ENCODE measurements at regions not wholly inside any gene's neighbourhood (a gene's known extent, or its start where the extent isn't known, plus 50 kb on each side); places are given as distances from the start of the nearest gene placed in this dataset.
A peak's percentile ranks its signal among the peaks of the same experiment; 100 is the strongest.

GRCh38 chr14:38774162-38774561 is 328.9 kb downstream of the SEC23A start:
- DNase-seq (ENCODE audit: low read depth, low spot score): no peak

GRCh38 chr14:38770251-38770650 is 332.8 kb downstream of the SEC23A start:
- no peak for DNase-seq (ENCODE audit: low read depth, low spot score)

- DNase-seq (ENCODE audit: low read depth, low spot score): no peak
These were observed 340.2 kb downstream of the SEC23A start for GRCh38 chr14:38762845-38763244.

GRCh38 chr14:38762426-38762825 is 340.6 kb downstream of the SEC23A start:
- DNase-seq (ENCODE audit: low read depth, low spot score): no peak

- no peak for DNase-seq (ENCODE audit: low read depth, low spot score)
These were observed 342.0 kb downstream of the SEC23A start for GRCh38 chr14:38761033-38761432.

GRCh38 chr14:38758661-38759060 is 344.4 kb downstream of the SEC23A start:
- no peak for DNase-seq (ENCODE audit: low read depth, low spot score)

- DNase-seq (ENCODE audit: low read depth, low spot score): no peak
These were observed 348.0 kb downstream of the SEC23A start for GRCh38 chr14:38755036-38755435.

- DNase-seq (ENCODE audit: low read depth, low spot score): no peak
These were observed 350.3 kb downstream of the SEC23A start for GRCh38 chr14:38752750-38753149.

- no peak for DNase-seq (ENCODE audit: low read depth, low spot score)
These were observed 350.7 kb downstream of the SEC23A start for GRCh38 chr14:38752341-38752740.

- DNase-seq (ENCODE audit: low read depth, low spot score): no peak
These were observed 351.6 kb downstream of the SEC23A start for GRCh38 chr14:38751459-38751858.

GRCh38 chr14:38749936-38750335 is 353.1 kb downstream of the SEC23A start:
- DNase-seq (ENCODE audit: low read depth, low spot score): no peak

- DNase-seq (ENCODE audit: low read depth, low spot score): no peak
These were observed 357.2 kb downstream of the SEC23A start for GRCh38 chr14:38745861-38746260.

- DNase-seq (ENCODE audit: low read depth, low spot score): no peak
These were observed 359.0 kb downstream of the SEC23A start for GRCh38 chr14:38743966-38744584.

GRCh38 chr14:38737686-38738407 is 365.2 kb downstream of the SEC23A start:
- DNase-seq (ENCODE audit: low read depth, low spot score): no peak

GRCh38 chr14:38735005-38735404 is 368.0 kb downstream of the SEC23A start:
- DNase-seq (ENCODE audit: low read depth, low spot score): no peak

- DNase-seq (ENCODE audit: low read depth, low spot score): no peak
These were observed 371.1 kb downstream of the SEC23A start for GRCh38 chr14:38731962-38732361.

- no peak for DNase-seq (ENCODE audit: low read depth, low spot score)
These were observed 372.6 kb downstream of the SEC23A start for GRCh38 chr14:38730420-38730819.

- no peak for DNase-seq (ENCODE audit: low read depth, low spot score)
These were observed 375.3 kb downstream of the SEC23A start for GRCh38 chr14:38727731-38728130.

GRCh38 chr14:38724621-38725020 is 378.4 kb downstream of the SEC23A start:
- DNase-seq (ENCODE audit: low read depth, low spot score): no peak

- no peak for DNase-seq (ENCODE audit: low read depth, low spot score)
These were observed 379.1 kb downstream of the SEC23A start for GRCh38 chr14:38723959-38724358.

- no peak for DNase-seq (ENCODE audit: low read depth, low spot score)
These were observed 379.8 kb downstream of the SEC23A start for GRCh38 chr14:38723277-38723676.

- peak; percentile 19 for DNase-seq (ENCODE audit: low read depth, low spot score)
These were observed 381.1 kb downstream of the SEC23A start for GRCh38 chr14:38721822-38722431.

- no peak for DNase-seq (ENCODE audit: low read depth, low spot score)
These were observed 384.5 kb downstream of the SEC23A start for GRCh38 chr14:38718519-38718918.

Measured in pulmonary artery endothelial cell (primary cell).